ENCODE measurements at regions not wholly inside any gene's neighbourhood (a gene's known extent, or its start where the extent isn't known, plus 50 kb on each side); places are given as distances from the start of the nearest gene placed in this dataset.

GRCh38 chr2:228458364-228458763 lies 276.9 kb upstream of the SPHKAP start:
- Histone ChIP-seq H3K4me1 (no peaks in the 10 kb centered on the region), H3K9me3 (no peaks in the 10 kb centered on the region; the same call in 1 of the 2 replicates), H3K36me3 (no peaks in the 10 kb centered on the region), H3K27me3 (no peaks in the 10 kb centered on the region), H3K4me3 (ENCODE audit: low read depth, low read length) (no peak overlapping the region)
- no peak for TF ChIP-seq CTCF (IDR thresholded peaks at IDR 0.05; ENCODE audit: low read depth, low read length)
- no peak for DNase-seq

GRCh38 chr2:228447266-228447915 lies 265.9 kb upstream of the SPHKAP start:
- no peaks in the 10 kb centered on the region for H3K4me1 ChIP-seq
- DNase-seq, result no peak
- no peak for TF ChIP-seq CTCF (IDR thresholded peaks at IDR 0.05; ENCODE audit: low read depth, low read length)
- H3K36me3 ChIP-seq, result no peaks in the 10 kb centered on the region
- no peaks in the 10 kb centered on the region for H3K27me3 ChIP-seq
- no peak overlapping the region for H3K4me3 ChIP-seq (ENCODE audit: low read depth, low read length)
- H3K9me3 ChIP-seq, result peaks cover 4% of the 10 kb centered on the region; the same call in 1 of the 2 replicates

GRCh38 chr2:228446734-228447133 lies 265.2 kb upstream of the SPHKAP start:
- TF ChIP-seq CTCF (IDR thresholded peaks at IDR 0.05; ENCODE audit: low read depth, low read length), result no peak
- Histone ChIP-seq H3K9me3 (peaks cover 4% of the 10 kb centered on the region; the same call in 1 of the 2 replicates), H3K4me1 (no peaks in the 10 kb centered on the region), H3K4me3 (ENCODE audit: low read depth, low read length) (no peak overlapping the region), H3K36me3 (no peaks in the 10 kb centered on the region), H3K27me3 (no peaks in the 10 kb centered on the region)
- DNase-seq, result no peak

- no peaks in the 10 kb centered on the region for H3K9me3 ChIP-seq
- TF ChIP-seq CTCF (IDR thresholded peaks at IDR 0.05; ENCODE audit: low read depth, low read length), result no peak
These were observed 262.7 kb upstream of the SPHKAP start for GRCh38 chr2:228444161-228444560.

GRCh38 chr2:228433721-228434120 lies 252.2 kb upstream of the SPHKAP start:
- H3K36me3 ChIP-seq, result no peaks in the 10 kb centered on the region
- DNase-seq, result no peak

More at GRCh38 chr2:228444161-228444560, 262.7 kb upstream of the SPHKAP start:
- Histone ChIP-seq H3K36me3 (no peaks in the 10 kb centered on the region), H3K27me3 (no peaks in the 10 kb centered on the region), H3K4me1 (no peaks in the 10 kb centered on the region), H3K4me3 (ENCODE audit: low read depth, low read length) (no peak overlapping the region)
- DNase-seq, result no peak

More at GRCh38 chr2:228433721-228434120, 252.2 kb upstream of the SPHKAP start:
- H3K27me3 ChIP-seq, result no peaks in the 10 kb centered on the region
- H3K4me3 ChIP-seq (ENCODE audit: low read depth, low read length), result no peak overlapping the region
- no peaks in the 10 kb centered on the region for H3K4me1 ChIP-seq
- no peaks in the 10 kb centered on the region for H3K9me3 ChIP-seq
- TF ChIP-seq CTCF (IDR thresholded peaks at IDR 0.05; ENCODE audit: low read depth, low read length), result no peak
